ENCODE measurements at regions not wholly inside any gene's neighbourhood (a gene's known extent, or its start where the extent isn't known, plus 50 kb on each side); places are given as distances from the start of the nearest gene placed in this dataset.

DNA sequence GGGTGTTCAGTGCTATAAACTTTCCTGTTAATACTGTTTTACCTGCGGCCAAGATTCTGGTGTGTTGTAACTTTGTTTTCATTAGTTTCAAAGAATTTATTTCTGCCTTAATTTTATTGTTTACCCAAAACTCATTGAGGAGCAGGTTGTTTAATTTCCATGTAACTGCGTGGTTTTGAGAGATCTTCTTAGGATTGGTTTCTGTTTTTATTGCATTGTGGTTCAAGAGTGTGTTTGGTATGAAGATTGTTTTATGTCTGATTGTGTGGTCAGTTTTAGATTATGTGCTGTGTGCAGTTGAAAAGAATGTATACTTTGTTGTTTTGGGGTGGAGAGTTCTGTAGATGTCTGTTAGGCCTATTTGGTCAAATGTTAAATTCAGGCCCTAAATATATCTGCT is 133.5 kb upstream of the GALNT15 start:
- Histone ChIP-seq H3K9me3 (ENCODE audit: control insufficient read depth in 1 of 2, low read length in 2 of 2) (no peaks in the 10 kb centered on the region), H3K27me3 (ENCODE audit: control insufficient read depth in 1 of 2, insufficient read depth in 2 of 2, low read length in 2 of 2) (no peaks in the 10 kb centered on the region), H3K27ac (ENCODE audit: low read depth, low read length) (no peak overlapping the region), H3K9ac (ENCODE audit: low read depth in 1 of 2, low read length in 2 of 2) (no peak overlapping the region), H3K36me3 (ENCODE audit: control insufficient read depth in 1 of 2, insufficient read depth in 2 of 2, low read length in 2 of 2) (no peaks in the 10 kb centered on the region), H3K4me3 (ENCODE audit: low read depth in 1 of 2, low read length in 2 of 2) (no peak overlapping the region), H3K4me1 (ENCODE audit: control insufficient read depth in 1 of 2, insufficient read depth in 2 of 2, low read length in 2 of 2) (no peaks in the 10 kb centered on the region)

DNA sequence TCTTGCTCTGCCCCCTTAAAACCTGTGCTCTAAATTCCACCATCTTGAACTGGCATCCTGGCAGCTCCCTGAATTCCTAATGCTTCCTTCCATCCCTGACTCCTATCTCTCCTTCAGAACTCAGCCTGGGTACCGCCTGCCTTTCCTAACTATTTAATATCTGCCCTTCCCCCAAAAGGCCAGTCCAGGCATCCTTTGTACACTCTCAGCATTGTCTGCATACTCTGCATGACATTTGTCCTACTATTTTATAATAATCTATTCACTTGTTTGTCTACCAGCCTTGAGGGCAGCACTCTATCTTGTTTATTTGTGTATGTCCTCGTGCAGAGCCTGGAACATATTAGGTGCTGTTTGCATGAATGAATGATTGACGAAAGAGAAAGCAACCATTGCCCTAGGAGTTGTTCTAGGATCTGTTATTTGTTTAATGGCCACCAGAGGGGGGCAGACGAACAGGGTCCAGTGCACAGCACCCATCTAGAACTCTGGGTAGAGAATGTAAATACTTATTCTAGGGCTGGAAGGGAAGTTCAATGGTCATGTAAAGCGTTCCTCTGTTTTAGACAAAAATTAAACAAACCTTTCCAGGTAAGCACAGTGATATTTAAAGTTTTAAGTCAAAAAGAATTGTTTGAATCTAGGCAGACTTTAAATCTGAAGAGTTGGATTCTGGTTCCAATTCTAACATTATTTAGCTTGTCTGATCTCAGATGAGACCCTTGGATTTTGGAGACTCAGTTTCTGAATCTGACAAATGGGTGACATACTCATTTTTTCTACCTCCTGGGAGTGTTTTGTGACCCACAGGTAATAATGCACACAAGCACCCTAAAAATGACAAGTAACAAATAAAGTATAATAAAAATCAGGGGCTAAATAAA is 125.8 kb upstream of the GALNT15 start:
- peak overlapping the region; percentile 45 to 46 for H3K4me3 ChIP-seq (ENCODE audit: low read depth in 1 of 2, low read length in 2 of 2)
- no peaks in the 10 kb centered on the region for H3K4me1 ChIP-seq (ENCODE audit: control insufficient read depth in 1 of 2, insufficient read depth in 2 of 2, low read length in 2 of 2)
- H3K27ac ChIP-seq (ENCODE audit: low read depth, low read length), result no peak overlapping the region
- H3K36me3 ChIP-seq (ENCODE audit: control insufficient read depth in 1 of 2, insufficient read depth in 2 of 2, low read length in 2 of 2), result no peaks in the 10 kb centered on the region
- no peaks in the 10 kb centered on the region for H3K9me3 ChIP-seq (ENCODE audit: control insufficient read depth in 1 of 2, low read length in 2 of 2)
- no peak overlapping the region for H3K9ac ChIP-seq (ENCODE audit: low read depth in 1 of 2, low read length in 2 of 2)
- no peaks in the 10 kb centered on the region for H3K27me3 ChIP-seq (ENCODE audit: control insufficient read depth in 1 of 2, insufficient read depth in 2 of 2, low read length in 2 of 2)

GRCh38 chr3:16050641-16051467 is 123.6 kb upstream of the GALNT15 start:
- H3K4me3 ChIP-seq (ENCODE audit: low read depth in 1 of 2, low read length in 2 of 2), result no peak overlapping the region
- H3K9me3 ChIP-seq (ENCODE audit: control insufficient read depth in 1 of 2, low read length in 2 of 2), result no peaks in the 10 kb centered on the region
- no peaks in the 10 kb centered on the region for H3K36me3 ChIP-seq (ENCODE audit: control insufficient read depth in 1 of 2, insufficient read depth in 2 of 2, low read length in 2 of 2)
- no peaks in the 10 kb centered on the region for H3K27me3 ChIP-seq (ENCODE audit: control insufficient read depth in 1 of 2, insufficient read depth in 2 of 2, low read length in 2 of 2)
- no peak overlapping the region for H3K9ac ChIP-seq (ENCODE audit: low read depth in 1 of 2, low read length in 2 of 2)
- no peak overlapping the region for H3K27ac ChIP-seq (ENCODE audit: low read depth, low read length)
- no peaks in the 10 kb centered on the region for H3K4me1 ChIP-seq (ENCODE audit: control insufficient read depth in 1 of 2, insufficient read depth in 2 of 2, low read length in 2 of 2)

DNA sequence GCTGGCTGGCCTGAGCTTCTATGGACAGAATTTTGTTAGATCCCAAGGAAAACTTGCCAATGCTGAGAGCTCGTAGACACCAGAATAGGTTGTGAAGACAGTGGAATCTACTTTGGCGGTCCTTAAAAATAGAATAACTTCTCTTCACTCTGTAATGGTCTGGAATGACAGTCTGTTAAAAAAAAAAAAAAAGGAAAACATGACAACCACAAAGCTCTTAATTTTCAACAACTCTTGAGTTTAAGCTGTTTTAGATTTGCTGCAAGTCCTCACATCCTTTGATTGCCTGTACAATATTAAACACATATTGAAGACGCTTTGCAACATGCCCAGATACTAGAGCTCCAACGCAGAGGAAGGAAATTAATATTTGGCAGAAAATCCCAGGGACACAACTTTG is 122.8 kb upstream of the GALNT15 start:
- no peaks in the 10 kb centered on the region for H3K36me3 ChIP-seq (ENCODE audit: control insufficient read depth in 1 of 2, insufficient read depth in 2 of 2, low read length in 2 of 2)
- no peaks in the 10 kb centered on the region for H3K4me1 ChIP-seq (ENCODE audit: control insufficient read depth in 1 of 2, insufficient read depth in 2 of 2, low read length in 2 of 2)
- H3K9me3 ChIP-seq (ENCODE audit: control insufficient read depth in 1 of 2, low read length in 2 of 2), result no peaks in the 10 kb centered on the region
- H3K9ac ChIP-seq (ENCODE audit: low read depth in 1 of 2, low read length in 2 of 2), result no peak overlapping the region
- no peak overlapping the region for H3K4me3 ChIP-seq (ENCODE audit: low read depth in 1 of 2, low read length in 2 of 2)
- H3K27ac ChIP-seq (ENCODE audit: low read depth, low read length), result no peak overlapping the region
- H3K27me3 ChIP-seq (ENCODE audit: control insufficient read depth in 1 of 2, insufficient read depth in 2 of 2, low read length in 2 of 2), result no peaks in the 10 kb centered on the region

GRCh38 chr3:16052964-16053363 is 121.5 kb upstream of the GALNT15 start:
- Histone ChIP-seq H3K4me1 (ENCODE audit: control insufficient read depth in 1 of 2, insufficient read depth in 2 of 2, low read length in 2 of 2) (no peaks in the 10 kb centered on the region), H3K27me3 (ENCODE audit: control insufficient read depth in 1 of 2, insufficient read depth in 2 of 2, low read length in 2 of 2) (no peaks in the 10 kb centered on the region), H3K4me3 (ENCODE audit: low read depth in 1 of 2, low read length in 2 of 2) (no peak overlapping the region), H3K36me3 (ENCODE audit: control insufficient read depth in 1 of 2, insufficient read depth in 2 of 2, low read length in 2 of 2) (no peaks in the 10 kb centered on the region), H3K9ac (ENCODE audit: low read depth in 1 of 2, low read length in 2 of 2) (no peak overlapping the region), H3K9me3 (ENCODE audit: control insufficient read depth in 1 of 2, low read length in 2 of 2) (no peaks in the 10 kb centered on the region), H3K27ac (ENCODE audit: low read depth, low read length) (no peak overlapping the region)

GRCh38 chr3:16053794-16054193 is 120.7 kb upstream of the GALNT15 start:
- Histone ChIP-seq H3K9ac (ENCODE audit: low read depth in 1 of 2, low read length in 2 of 2) (no peak overlapping the region), H3K4me1 (ENCODE audit: control insufficient read depth in 1 of 2, insufficient read depth in 2 of 2, low read length in 2 of 2) (no peaks in the 10 kb centered on the region), H3K36me3 (ENCODE audit: control insufficient read depth in 1 of 2, insufficient read depth in 2 of 2, low read length in 2 of 2) (no peaks in the 10 kb centered on the region), H3K9me3 (ENCODE audit: control insufficient read depth in 1 of 2, low read length in 2 of 2) (no peaks in the 10 kb centered on the region), H3K27ac (ENCODE audit: low read depth, low read length) (no peak overlapping the region), H3K27me3 (ENCODE audit: control insufficient read depth in 1 of 2, insufficient read depth in 2 of 2, low read length in 2 of 2) (no peaks in the 10 kb centered on the region), H3K4me3 (ENCODE audit: low read depth in 1 of 2, low read length in 2 of 2) (no peak overlapping the region)

DNA sequence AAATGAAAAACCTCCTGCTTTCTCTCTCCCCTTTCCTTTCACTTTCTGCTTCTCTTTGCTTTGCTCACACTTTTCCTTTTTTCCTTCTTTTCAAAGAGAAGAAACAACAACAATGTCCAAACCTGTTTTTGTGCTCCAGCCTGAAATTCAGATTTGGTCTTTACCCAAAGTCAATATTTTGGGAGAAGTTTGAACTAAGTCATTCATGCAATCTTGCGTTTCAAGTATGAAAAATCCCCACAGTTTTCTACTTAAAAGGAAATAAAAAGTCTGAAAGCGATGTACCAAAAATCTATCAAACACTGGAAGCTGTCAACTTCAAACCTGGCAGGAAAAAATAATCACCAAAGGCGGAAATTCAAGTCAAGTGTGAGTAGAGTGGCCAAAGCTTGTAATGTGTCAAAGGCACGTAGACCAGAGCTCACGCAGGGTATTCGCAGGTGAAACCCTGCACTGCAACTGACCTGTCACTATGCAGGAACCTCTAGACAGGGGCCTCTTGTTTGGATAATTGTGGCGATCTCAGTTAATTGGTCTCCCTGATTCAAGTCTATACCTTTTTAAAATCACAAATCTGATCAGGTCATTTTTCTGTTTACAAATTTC is 118.8 kb upstream of the GALNT15 start:
- Histone ChIP-seq H3K4me3 (ENCODE audit: low read depth in 1 of 2, low read length in 2 of 2) (no peak overlapping the region), H3K27ac (ENCODE audit: low read depth, low read length) (no peak overlapping the region)

DNA sequence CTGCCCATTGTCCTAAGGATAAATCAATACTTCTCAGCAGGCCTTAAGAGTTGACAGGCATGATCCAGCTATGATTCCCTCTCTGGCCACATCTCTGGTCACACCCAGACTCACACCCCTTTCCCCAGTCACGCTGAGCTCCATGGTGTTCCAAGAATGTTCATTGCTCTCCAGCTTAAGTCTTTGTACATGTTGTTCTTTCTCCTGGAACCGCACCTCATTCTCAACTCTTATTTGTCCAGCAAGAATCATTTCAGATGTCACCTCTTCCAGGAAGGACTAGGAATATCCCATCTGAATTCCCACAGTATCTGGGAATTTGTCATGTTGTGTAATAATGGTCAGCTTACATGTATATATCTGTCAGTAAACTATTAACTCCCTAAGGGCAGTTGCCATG is 118.3 kb upstream of the GALNT15 start:
- no peaks in the 10 kb centered on the region for H3K36me3 ChIP-seq (ENCODE audit: control insufficient read depth in 1 of 2, insufficient read depth in 2 of 2, low read length in 2 of 2)
- no peaks in the 10 kb centered on the region for H3K9me3 ChIP-seq (ENCODE audit: control insufficient read depth in 1 of 2, low read length in 2 of 2)
- no peak overlapping the region for H3K27ac ChIP-seq (ENCODE audit: low read depth, low read length)
- H3K4me3 ChIP-seq (ENCODE audit: low read depth in 1 of 2, low read length in 2 of 2), result no peak overlapping the region
- H3K9ac ChIP-seq (ENCODE audit: low read depth in 1 of 2, low read length in 2 of 2), result no peak overlapping the region
- no peaks in the 10 kb centered on the region for H3K4me1 ChIP-seq (ENCODE audit: control insufficient read depth in 1 of 2, insufficient read depth in 2 of 2, low read length in 2 of 2)
- H3K27me3 ChIP-seq (ENCODE audit: control insufficient read depth in 1 of 2, insufficient read depth in 2 of 2, low read length in 2 of 2), result no peaks in the 10 kb centered on the region

More for the DNA sequence above, 118.8 kb upstream of the GALNT15 start:
- Histone ChIP-seq H3K27me3 (ENCODE audit: control insufficient read depth in 1 of 2, insufficient read depth in 2 of 2, low read length in 2 of 2) (no peaks in the 10 kb centered on the region), H3K9ac (ENCODE audit: low read depth in 1 of 2, low read length in 2 of 2) (no peak overlapping the region), H3K9me3 (ENCODE audit: control insufficient read depth in 1 of 2, low read length in 2 of 2) (no peaks in the 10 kb centered on the region), H3K4me1 (ENCODE audit: control insufficient read depth in 1 of 2, insufficient read depth in 2 of 2, low read length in 2 of 2) (no peaks in the 10 kb centered on the region), H3K36me3 (ENCODE audit: control insufficient read depth in 1 of 2, insufficient read depth in 2 of 2, low read length in 2 of 2) (no peaks in the 10 kb centered on the region)

- no peak overlapping the region for H3K4me3 ChIP-seq (ENCODE audit: low read depth in 1 of 2, low read length in 2 of 2)
- no peaks in the 10 kb centered on the region for H3K4me1 ChIP-seq (ENCODE audit: control insufficient read depth in 1 of 2, insufficient read depth in 2 of 2, low read length in 2 of 2)
- H3K27ac ChIP-seq (ENCODE audit: low read depth, low read length), result no peak overlapping the region
- no peaks in the 10 kb centered on the region for H3K9me3 ChIP-seq (ENCODE audit: control insufficient read depth in 1 of 2, low read length in 2 of 2)
- no peak overlapping the region for H3K9ac ChIP-seq (ENCODE audit: low read depth in 1 of 2, low read length in 2 of 2)
- no peaks in the 10 kb centered on the region for H3K36me3 ChIP-seq (ENCODE audit: control insufficient read depth in 1 of 2, insufficient read depth in 2 of 2, low read length in 2 of 2)
- no peaks in the 10 kb centered on the region for H3K27me3 ChIP-seq (ENCODE audit: control insufficient read depth in 1 of 2, insufficient read depth in 2 of 2, low read length in 2 of 2)
These were observed 116.0 kb upstream of the GALNT15 start for GRCh38 chr3:16058521-16058920.

- H3K4me3 ChIP-seq (ENCODE audit: low read depth in 1 of 2, low read length in 2 of 2), result no peak overlapping the region
- no peaks in the 10 kb centered on the region for H3K36me3 ChIP-seq (ENCODE audit: control insufficient read depth in 1 of 2, insufficient read depth in 2 of 2, low read length in 2 of 2)
- no peak overlapping the region for H3K9ac ChIP-seq (ENCODE audit: low read depth in 1 of 2, low read length in 2 of 2)
- H3K4me1 ChIP-seq (ENCODE audit: control insufficient read depth in 1 of 2, insufficient read depth in 2 of 2, low read length in 2 of 2), result no peaks in the 10 kb centered on the region
- H3K27ac ChIP-seq (ENCODE audit: low read depth, low read length), result no peak overlapping the region
- H3K9me3 ChIP-seq (ENCODE audit: control insufficient read depth in 1 of 2, low read length in 2 of 2), result no peaks in the 10 kb centered on the region
- H3K27me3 ChIP-seq (ENCODE audit: control insufficient read depth in 1 of 2, insufficient read depth in 2 of 2, low read length in 2 of 2), result no peaks in the 10 kb centered on the region
These were observed 115.4 kb upstream of the GALNT15 start for GRCh38 chr3:16059081-16059537.
